ENCODE measurements at regions not wholly inside any gene's neighbourhood (a gene's known extent, or its start where the extent isn't known, plus 50 kb on each side); places are given as distances from the start of the nearest gene placed in this dataset.
"Not testable (repeated sequence)": the region's sequence is repeated elsewhere in the genome, so short reads cannot be mapped to it uniquely, and the experiment has no call there.

DNA sequence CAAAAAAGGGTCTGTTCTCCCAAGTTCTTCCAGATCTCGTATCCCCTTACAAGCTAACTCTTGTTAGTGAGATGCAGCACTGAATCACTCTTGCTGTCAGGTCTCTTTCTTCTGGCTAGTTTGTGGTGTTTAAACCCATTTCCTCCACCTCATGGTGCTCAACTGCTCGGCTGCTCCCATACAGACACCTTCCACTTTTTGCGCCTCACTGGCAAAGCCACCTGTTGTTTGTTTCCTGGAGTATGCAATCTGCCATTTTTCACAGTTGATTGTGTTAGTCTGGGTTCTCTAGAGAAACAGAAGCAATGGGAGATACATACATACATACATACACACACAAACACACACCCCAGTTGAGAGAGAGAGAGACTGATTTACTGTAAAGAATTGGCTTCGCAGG, 124.4 kb upstream of the SP8 start:
- Mint-ChIP-seq H3K36me3 (no peaks in the 10 kb centered on the region), H3K27me3 (no peaks in the 10 kb centered on the region), H3K9me3 (no peaks in the 10 kb centered on the region), H3K27ac (no peak overlapping the region), H3K4me1 (no peaks in the 10 kb centered on the region), H3K4me3 (no peak overlapping the region)
- DNase-seq, result no peak
- no peak for ATAC-seq
- POLR2A ChIA-PET, result no interaction called here

DNA sequence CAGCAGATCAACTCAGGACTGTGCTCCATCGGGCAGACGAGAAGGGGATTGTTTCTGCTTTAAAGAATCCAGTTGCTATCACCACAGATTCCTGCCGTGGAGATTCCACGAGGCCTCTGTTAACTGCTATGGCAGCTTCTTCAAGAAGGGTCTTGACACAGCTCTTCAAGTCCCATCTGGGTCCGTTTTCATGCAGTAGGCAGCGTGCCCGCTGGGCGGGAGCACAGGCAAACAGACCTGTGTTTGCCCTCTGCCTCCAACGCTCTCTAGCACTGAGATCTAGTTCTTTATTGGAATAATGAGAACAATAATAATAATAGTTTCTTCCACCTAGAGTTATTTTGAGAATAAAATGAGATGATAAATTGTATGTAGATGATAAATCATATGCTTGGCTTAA, 127.2 kb upstream of the SP8 start:
- Mint-ChIP-seq H3K4me1 (no peaks in the 10 kb centered on the region), H3K36me3 (no peaks in the 10 kb centered on the region), H3K27ac (no peak overlapping the region), H3K9me3 (no peaks in the 10 kb centered on the region), H3K4me3 (no peak overlapping the region), H3K27me3 (no peaks in the 10 kb centered on the region)
- DNase-seq (no peak), ATAC-seq (no peak)
- POLR2A ChIA-PET, result no interaction called here

DNA sequence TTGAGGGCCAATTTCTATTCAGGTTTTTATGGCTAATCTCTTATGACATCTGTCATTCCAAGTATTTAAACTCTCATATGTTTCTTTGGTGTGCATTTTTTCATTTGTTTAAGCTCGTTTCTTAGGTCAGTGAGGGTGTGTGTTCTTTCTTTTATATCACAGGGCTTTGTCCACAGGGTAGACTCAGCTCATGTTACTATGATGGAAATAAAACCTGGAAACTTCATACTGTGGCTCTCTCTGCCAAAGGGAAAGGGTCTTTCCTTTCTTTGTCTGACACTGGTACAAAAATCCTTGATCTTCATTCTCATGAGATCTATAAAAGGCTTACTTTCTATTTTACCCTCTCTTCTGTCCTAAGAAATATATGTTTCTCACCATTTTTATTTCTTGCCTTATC, 129.6 kb upstream of the SP8 start:
- no peaks in the 10 kb centered on the region for H3K36me3 Mint-ChIP-seq
- POLR2A ChIA-PET, result no interaction called here
- H3K4me1 Mint-ChIP-seq, result no peaks in the 10 kb centered on the region

DNA sequence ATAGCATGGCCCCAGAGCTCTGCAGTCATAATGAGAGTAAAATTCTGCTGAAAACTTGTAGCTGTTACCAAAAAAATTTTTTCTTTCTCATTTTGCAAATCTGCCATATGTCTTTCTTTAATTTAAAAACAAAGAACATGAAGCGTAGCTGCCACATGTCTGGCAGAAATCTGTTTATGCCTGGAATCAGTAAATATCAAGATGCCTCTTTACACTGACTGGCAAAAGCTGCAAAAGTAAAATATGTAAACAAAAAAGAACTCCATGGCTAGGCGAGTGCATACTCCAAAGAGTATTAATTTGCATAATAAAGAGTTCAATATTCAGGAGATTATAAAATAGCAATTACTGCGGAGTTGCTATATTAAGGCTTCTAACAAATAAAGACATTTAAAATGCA, 130.9 kb upstream of the SP8 start:
- no peak for ATAC-seq
- Mint-ChIP-seq H3K27ac (no peak overlapping the region), H3K4me3 (no peak overlapping the region), H3K36me3 (no peaks in the 10 kb centered on the region), H3K4me1 (no peaks in the 10 kb centered on the region), H3K9me3 (peaks cover 0 to 13% (median 3%) of the 10 kb centered on the region in 9 donors), H3K27me3 (no peaks in the 10 kb centered on the region)
- POLR2A ChIA-PET, result no interaction called here
- no peak for DNase-seq

More for the DNA sequence above, 129.6 kb upstream of the SP8 start:
- ATAC-seq (no peak), DNase-seq (no peak)
- Mint-ChIP-seq H3K9me3 (no peaks in the 10 kb centered on the region), H3K4me3 (no peak overlapping the region), H3K27ac (no peak overlapping the region), H3K27me3 (no peaks in the 10 kb centered on the region)

DNA sequence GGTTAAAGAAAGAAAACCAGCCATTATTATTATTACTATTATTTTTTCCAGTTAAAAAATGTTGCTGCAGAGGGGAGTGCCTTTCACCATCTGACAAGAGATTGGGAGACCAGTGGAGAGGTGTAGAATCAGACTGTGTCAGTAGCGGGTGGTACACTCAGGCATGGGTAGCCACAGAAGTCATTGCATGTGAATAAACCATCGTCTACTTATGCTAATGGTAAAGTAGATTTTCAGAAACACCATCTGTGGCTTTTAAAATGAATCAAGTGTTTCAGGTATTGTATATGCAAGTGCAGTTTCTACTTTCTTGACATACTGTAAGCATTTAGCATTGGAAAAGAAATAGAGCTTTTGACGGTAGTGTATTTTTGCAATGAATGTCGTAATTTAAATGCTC, 131.5 kb upstream of the SP8 start:
- POLR2A ChIA-PET, result no interaction called here
- no peaks in the 10 kb centered on the region for H3K27me3 Mint-ChIP-seq
- peaks cover 0 to 16% (median 3%) of the 10 kb centered on the region in 9 donors for H3K9me3 Mint-ChIP-seq
- H3K4me3 Mint-ChIP-seq, result no peak overlapping the region
- no peak for ATAC-seq
- H3K27ac Mint-ChIP-seq, result no peak overlapping the region
- H3K36me3 Mint-ChIP-seq, result no peaks in the 10 kb centered on the region
- H3K4me1 Mint-ChIP-seq, result no peaks in the 10 kb centered on the region
- DNase-seq, result no peak

DNA sequence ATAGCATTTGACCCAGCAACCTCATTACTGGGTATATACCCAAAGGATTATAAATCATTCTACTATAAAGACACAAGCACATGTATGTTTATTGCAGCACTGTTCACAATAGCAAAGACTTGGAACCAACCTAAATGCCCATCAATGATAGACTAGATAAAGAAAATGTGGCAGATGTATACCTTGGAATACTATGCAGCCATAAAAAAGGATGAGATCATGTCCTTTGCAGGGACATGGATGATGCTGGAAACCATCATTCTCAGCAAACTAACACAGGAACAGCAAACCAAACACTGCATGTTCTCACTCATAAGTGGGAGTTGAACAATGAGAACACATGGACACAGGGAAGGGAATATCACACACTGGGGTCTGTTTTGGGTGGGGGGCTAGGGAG, 140.5 kb upstream of the SP8 start:
- POLR2A ChIA-PET, ATAC-seq, H3K36me3 Mint-ChIP-seq, H3K27ac Mint-ChIP-seq, H3K4me1 Mint-ChIP-seq, H3K4me3 Mint-ChIP-seq, DNase-seq: not testable (repeated sequence)
- peaks cover 5 to 33% (median 11%) of the 10 kb centered on the region in 9 donors for H3K9me3 Mint-ChIP-seq
- peaks cover 0 to 14% (median 0%) of the 10 kb centered on the region in 5 donors for H3K27me3 Mint-ChIP-seq

DNA sequence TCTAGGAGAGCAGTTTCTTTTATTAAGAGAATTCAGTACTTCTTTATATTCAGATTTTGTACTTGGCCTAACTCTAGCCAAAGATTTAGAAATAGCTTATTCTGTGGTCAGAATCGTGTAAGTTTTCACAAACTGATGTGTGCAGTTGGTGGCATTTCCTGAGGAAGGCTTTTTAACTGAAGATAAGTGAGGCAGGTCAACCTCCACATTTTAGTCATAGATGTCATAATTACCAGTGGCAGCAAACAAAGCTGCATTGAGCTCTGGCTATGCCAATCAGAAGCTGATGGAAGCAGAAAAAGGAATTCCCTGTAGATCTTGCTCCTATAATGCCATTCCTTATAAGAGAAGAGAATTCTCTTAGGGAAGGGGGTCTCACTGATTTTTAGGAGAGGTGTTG, 141.3 kb upstream of the SP8 start:
- POLR2A ChIA-PET, result no interaction called here
- Mint-ChIP-seq H3K9me3 (peaks cover 5 to 26% (median 9%) of the 10 kb centered on the region in 9 donors), H3K4me1 (no peaks in the 10 kb centered on the region), H3K36me3 (no peaks in the 10 kb centered on the region), H3K27ac (no peak overlapping the region), H3K4me3 (no peak overlapping the region), H3K27me3 (peaks cover 0 to 14% (median 0%) of the 10 kb centered on the region in 5 donors)
- ATAC-seq (no peak), DNase-seq (no peak)

DNA sequence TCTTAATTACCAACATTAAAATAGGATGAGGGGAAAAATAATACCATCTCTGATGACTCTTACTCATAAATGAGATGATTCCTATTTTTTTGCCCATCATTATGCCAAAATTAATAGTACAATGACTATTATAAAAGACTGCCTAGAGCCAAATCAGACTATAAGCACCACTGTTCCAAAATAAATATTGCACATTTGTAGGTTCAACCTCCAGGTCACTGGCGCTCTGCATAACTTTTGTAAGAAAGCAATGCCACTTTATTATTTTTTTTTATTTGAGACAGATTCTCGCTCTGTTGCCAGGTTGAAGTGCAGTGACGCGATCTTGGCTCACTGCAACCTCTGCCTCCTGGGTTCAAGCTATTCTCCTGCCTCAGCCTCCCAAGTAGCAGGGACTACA, 142.5 kb upstream of the SP8 start:
- POLR2A ChIA-PET, result no interaction called here
- Mint-ChIP-seq H3K4me1 (no peaks in the 10 kb centered on the region), H3K27me3 (peaks cover 0 to 14% (median 0%) of the 10 kb centered on the region in 5 donors), H3K27ac (no peak overlapping the region), H3K4me3 (no peak overlapping the region), H3K36me3 (no peaks in the 10 kb centered on the region), H3K9me3 (peaks cover 0 to 26% (median 6%) of the 10 kb centered on the region in 9 donors)
- ATAC-seq, result no peak
- no peak for DNase-seq

DNA sequence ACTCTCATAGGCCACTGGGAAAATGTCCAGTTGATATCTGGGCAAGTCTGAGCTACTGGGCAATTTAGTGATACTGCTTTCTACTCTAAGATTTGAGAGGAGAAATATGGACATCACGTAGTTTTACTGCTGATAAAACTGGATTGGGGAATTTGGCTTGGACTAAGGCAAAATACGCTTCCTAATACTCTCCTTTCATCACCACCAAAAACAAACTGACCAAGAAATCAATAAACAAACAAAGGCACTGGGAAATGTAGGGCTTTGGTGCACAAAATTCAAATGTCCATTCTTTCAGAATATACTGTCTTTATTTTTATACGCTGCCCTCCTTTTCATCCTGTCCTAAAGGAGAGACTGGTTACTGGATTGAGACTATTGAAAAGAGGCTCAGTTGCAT, 145.1 kb upstream of the SP8 start:
- no peaks in the 10 kb centered on the region for H3K36me3 Mint-ChIP-seq
- H3K27me3 Mint-ChIP-seq, result peaks cover 0 to 16% (median 2%) of the 10 kb centered on the region in 5 donors
- H3K4me1 Mint-ChIP-seq, result no peaks in the 10 kb centered on the region
- DNase-seq (no peak), ATAC-seq (no peak)
- no peak overlapping the region for H3K27ac Mint-ChIP-seq
- POLR2A ChIA-PET, result no interaction called here
- H3K4me3 Mint-ChIP-seq, result no peak overlapping the region
- peaks cover 0 to 8% (median 3%) of the 10 kb centered on the region in 9 donors for H3K9me3 Mint-ChIP-seq

DNA sequence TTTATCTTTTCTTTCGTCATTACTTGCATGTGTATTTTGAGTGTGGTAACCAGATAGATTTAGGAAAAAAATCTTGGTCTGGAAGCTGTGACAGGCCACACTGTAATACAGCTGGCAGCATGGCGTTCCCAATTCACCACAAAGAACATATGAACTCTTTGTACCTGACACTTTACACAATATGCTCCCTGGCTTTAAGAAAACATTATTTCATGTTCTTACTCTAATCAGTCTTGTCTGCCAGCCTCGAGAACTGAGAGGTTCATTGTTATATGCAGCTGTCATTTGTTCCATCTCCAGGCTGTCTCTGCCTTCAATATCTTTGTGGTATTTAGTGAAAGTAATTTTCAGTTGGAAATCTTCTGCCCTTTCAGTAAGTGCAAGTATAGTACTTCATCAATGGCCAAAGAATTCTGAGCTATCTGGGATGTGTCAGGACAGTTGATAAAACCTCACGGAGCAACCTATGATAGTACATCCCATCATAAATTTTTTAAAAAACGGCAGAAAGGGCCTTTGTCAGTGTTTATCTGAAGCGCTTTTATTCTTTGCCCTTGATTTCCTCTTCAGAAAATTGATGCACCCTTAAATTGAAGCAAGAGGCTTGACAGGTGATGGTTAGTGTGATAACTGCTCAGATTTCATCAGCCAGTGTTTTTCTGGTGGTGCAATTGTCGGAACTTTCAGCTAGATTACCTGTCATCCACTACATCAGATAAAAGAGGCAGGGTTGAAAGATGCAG, 146.3 kb upstream of the SP8 start:
- DNase-seq, result no peak
- H3K27me3 Mint-ChIP-seq, result peaks cover 0 to 21% (median 2%) of the 10 kb centered on the region in 5 donors
- no peaks in the 10 kb centered on the region for H3K36me3 Mint-ChIP-seq
- H3K4me3 Mint-ChIP-seq, result no peak overlapping the region
- ATAC-seq, result no peak
- H3K27ac Mint-ChIP-seq, result no peak overlapping the region
- POLR2A ChIA-PET, result no interaction called here
- H3K4me1 Mint-ChIP-seq, result no peaks in the 10 kb centered on the region
- peaks cover 0 to 6% (median 0%) of the 10 kb centered on the region in 9 donors for H3K9me3 Mint-ChIP-seq

DNA sequence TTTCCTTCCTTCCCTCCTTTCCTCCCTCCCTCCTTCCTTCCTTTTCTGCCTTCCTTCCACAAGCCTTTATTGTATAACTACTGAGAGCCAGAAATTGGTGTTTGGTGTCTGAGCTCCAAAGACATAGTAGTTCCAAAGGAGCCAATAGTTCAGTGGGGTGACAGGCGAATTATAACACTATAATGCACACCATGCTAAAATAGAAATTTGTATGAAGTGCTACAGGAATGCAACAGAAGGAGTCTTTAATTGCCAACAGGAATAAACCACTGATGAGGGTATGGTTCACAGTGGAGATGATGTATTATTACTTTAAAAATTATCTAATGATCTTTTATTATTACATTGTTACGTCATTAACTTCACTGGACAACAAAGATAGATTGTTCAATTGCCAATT, 158.8 kb upstream of the SP8 start:
- POLR2A ChIA-PET, result no interaction called here
- Mint-ChIP-seq H3K4me1 (no peaks in the 10 kb centered on the region), H3K9me3 (peaks cover 0 to 26% (median 3%) of the 10 kb centered on the region in 9 donors), H3K4me3 (no peak overlapping the region), H3K36me3 (no peaks in the 10 kb centered on the region), H3K27ac (no peak overlapping the region), H3K27me3 (no peaks in the 10 kb centered on the region)
- no peak for DNase-seq
- no peak for ATAC-seq

DNA sequence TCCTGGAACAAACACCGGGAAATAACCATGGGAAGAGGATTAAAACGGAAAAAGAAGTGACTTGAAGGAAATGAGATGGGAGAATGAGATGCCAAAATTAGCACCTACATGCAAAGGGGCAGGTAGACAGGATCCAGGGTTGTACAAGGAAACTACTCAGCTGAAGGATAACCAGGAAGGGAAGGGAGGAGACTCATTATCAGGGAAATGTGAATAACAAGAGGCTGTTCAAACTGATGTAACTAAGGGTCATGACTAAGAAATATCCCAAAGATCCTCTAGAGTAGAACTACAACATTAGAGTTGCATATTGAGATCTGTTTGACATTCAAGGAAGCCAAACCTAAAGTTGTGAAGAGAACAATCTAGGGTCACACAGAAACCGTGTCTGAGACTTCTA, 166.2 kb upstream of the SP8 start:
- Mint-ChIP-seq H3K4me3 (peak overlapping the region in 1 of 10 donors; percentile 22), H3K36me3 (no peaks in the 10 kb centered on the region), H3K4me1 (no peaks in the 10 kb centered on the region), H3K27me3 (no peaks in the 10 kb centered on the region), H3K9me3 (peaks cover 0 to 14% (median 0%) of the 10 kb centered on the region in 9 donors), H3K27ac (no peak overlapping the region)
- no peak for DNase-seq
- POLR2A ChIA-PET, result no interaction called here
- ATAC-seq, result no peak

DNA sequence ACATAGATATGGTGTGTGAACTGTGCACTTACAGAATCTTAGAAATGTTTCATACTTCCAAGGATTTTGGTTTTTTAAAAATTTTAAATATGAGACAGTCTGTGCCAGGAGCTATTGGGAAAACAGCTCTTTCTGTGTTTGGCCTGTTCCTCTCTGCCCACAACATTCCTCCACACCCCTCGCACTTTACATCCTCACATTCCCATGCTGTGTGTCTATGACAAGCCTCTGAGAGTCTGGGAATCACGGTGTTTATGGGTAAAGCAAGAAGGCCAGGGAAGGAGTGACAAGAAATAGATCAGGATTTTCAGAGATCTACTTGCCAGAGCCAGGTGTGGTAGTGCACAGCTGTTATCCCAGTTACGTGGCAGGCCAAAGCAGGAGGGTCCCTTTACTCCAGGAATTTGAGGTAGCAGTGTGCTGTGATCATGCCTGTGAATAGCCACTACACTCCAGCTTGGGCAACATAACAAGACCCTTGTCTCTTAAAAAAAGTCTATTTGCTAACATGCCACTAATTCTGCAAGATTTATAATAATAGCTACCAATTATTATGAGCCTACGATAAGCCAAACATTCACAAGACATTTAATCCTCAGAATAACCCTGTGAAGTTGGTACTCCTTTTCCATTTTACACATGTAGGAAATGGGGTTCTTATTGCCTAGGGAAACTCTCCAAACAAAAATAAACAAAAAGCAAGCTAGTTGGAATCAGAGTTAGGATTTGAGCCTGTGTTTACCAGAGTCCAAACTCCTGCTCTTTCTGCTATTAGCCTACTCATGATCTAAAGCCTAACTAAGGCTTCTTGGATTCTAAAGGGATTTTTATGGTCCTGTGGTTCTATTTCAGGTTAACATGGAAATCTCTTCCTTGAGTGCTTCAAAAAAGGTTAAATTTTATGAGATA, 168.3 kb upstream of the SP8 start:
- POLR2A ChIA-PET, result no interaction called here

More for the DNA sequence above, 168.3 kb upstream of the SP8 start:
- H3K27me3 Mint-ChIP-seq, result no peaks in the 10 kb centered on the region
- no peaks in the 10 kb centered on the region for H3K36me3 Mint-ChIP-seq
- peaks cover 0 to 4% (median 0%) of the 10 kb centered on the region in 9 donors for H3K9me3 Mint-ChIP-seq
- DNase-seq (no peak), ATAC-seq (no peak)
- H3K4me3 Mint-ChIP-seq, result no peak overlapping the region
- H3K4me1 Mint-ChIP-seq, result no peaks in the 10 kb centered on the region
- H3K27ac Mint-ChIP-seq, result no peak overlapping the region
